ENCODE measurements at regions not wholly inside any gene's neighbourhood (a gene's known extent, or its start where the extent isn't known, plus 50 kb on each side); places are given as distances from the start of the nearest gene placed in this dataset.

GRCh38 chr10:52703451-52703850 lies 69.1 kb downstream of the MBL2 start:
- Histone ChIP-seq H3K9me3 (ENCODE audit: insufficient read depth, low read depth, low read length) (no peaks in the 10 kb centered on the region), H4K20me1 (ENCODE audit: insufficient read depth, low read length) (no peaks in the 10 kb centered on the region), H3K79me2 (ENCODE audit: insufficient read depth, low read length) (no peaks in the 10 kb centered on the region), H3K27me3 (ENCODE audit: insufficient read depth, low read length) (no peaks in the 10 kb centered on the region), H3K4me3 (ENCODE audit: insufficient read depth, low read depth, low read length) (no peak overlapping the region), H3K36me3 (ENCODE audit: insufficient read depth, low read length) (no peaks in the 10 kb centered on the region), H3K9ac (ENCODE audit: low read length) (peak overlapping the region; percentile 19), H3K27ac (ENCODE audit: low read depth, low read length) (no peak overlapping the region), H2AFZ (ENCODE audit: low read depth, low read length) (peak overlapping the region; percentile 25), H3K4me1 (ENCODE audit: insufficient read depth, low read length) (no peaks in the 10 kb centered on the region), H3K4me2 (ENCODE audit: low read length) (peak overlapping the region; percentile 51)
- Mint-ChIP-seq H3K9me3 (ENCODE audit: unreplicated experiment) (no peaks in the 10 kb centered on the region), H3K27me3 (ENCODE audit: low read depth, unreplicated experiment) (peaks cover 3% of the 10 kb centered on the region), H3K4me1 (ENCODE audit: low read depth, unreplicated experiment) (no peaks in the 10 kb centered on the region), H3K27ac (ENCODE audit: unreplicated experiment) (peak overlapping the region; percentile 66), H3K4me3 (ENCODE audit: unreplicated experiment) (no peak overlapping the region), H3K36me3 (ENCODE audit: low read depth, unreplicated experiment) (no peaks in the 10 kb centered on the region)
- no peak for TF ChIP-seq EZH2 (IDR thresholded peaks at IDR 0.05; ENCODE audit: insufficient read depth, low read length)
- no peak for TF ChIP-seq CTCF (IDR thresholded peaks at IDR 0.05; ENCODE audit: insufficient read depth, low read depth, low read length)
- FAIRE-seq (peak; percentile 70), DNase-seq (ENCODE audit: low read depth) (no peak)

GRCh38 chr10:52703898-52704297 lies 68.7 kb downstream of the MBL2 start:
- H3K4me1 Mint-ChIP-seq (ENCODE audit: low read depth, unreplicated experiment), result no peaks in the 10 kb centered on the region
- Histone ChIP-seq H3K9me3 (ENCODE audit: insufficient read depth, low read depth, low read length) (no peaks in the 10 kb centered on the region), H3K27ac (ENCODE audit: low read depth, low read length) (no peak overlapping the region), H3K27me3 (ENCODE audit: insufficient read depth, low read length) (no peaks in the 10 kb centered on the region), H3K4me2 (ENCODE audit: low read length) (peak overlapping the region; percentile 51), H4K20me1 (ENCODE audit: insufficient read depth, low read length) (no peaks in the 10 kb centered on the region), H3K4me1 (ENCODE audit: insufficient read depth, low read length) (no peaks in the 10 kb centered on the region), H3K36me3 (ENCODE audit: insufficient read depth, low read length) (no peaks in the 10 kb centered on the region), H3K79me2 (ENCODE audit: insufficient read depth, low read length) (no peaks in the 10 kb centered on the region), H2AFZ (ENCODE audit: low read depth, low read length) (peak overlapping the region; percentile 25), H3K4me3 (ENCODE audit: insufficient read depth, low read depth, low read length) (no peak overlapping the region), H3K9ac (ENCODE audit: low read length) (peak overlapping the region; percentile 19)
- FAIRE-seq, result no peak
- H3K36me3 Mint-ChIP-seq (ENCODE audit: low read depth, unreplicated experiment), result no peaks in the 10 kb centered on the region
- DNase-seq (ENCODE audit: low read depth), result peak; percentile 19
- no peak overlapping the region for H3K4me3 Mint-ChIP-seq (ENCODE audit: unreplicated experiment)
- H3K27me3 Mint-ChIP-seq (ENCODE audit: low read depth, unreplicated experiment), result no peaks in the 10 kb centered on the region
- H3K9me3 Mint-ChIP-seq (ENCODE audit: unreplicated experiment), result no peaks in the 10 kb centered on the region
- no peak for TF ChIP-seq CTCF (IDR thresholded peaks at IDR 0.05; ENCODE audit: insufficient read depth, low read depth, low read length)
- TF ChIP-seq EZH2 (IDR thresholded peaks at IDR 0.05; ENCODE audit: insufficient read depth, low read length), result no peak
- H3K27ac Mint-ChIP-seq (ENCODE audit: unreplicated experiment), result peak overlapping the region; percentile 66

GRCh38 chr10:52706332-52707070 lies 66.1 kb downstream of the MBL2 start:
- H3K36me3 Mint-ChIP-seq (ENCODE audit: low read depth, unreplicated experiment), result no peaks in the 10 kb centered on the region
- no peaks in the 10 kb centered on the region for H3K9me3 Mint-ChIP-seq (ENCODE audit: unreplicated experiment)
- Histone ChIP-seq H3K27ac (ENCODE audit: low read depth, low read length) (peak overlapping the region; percentile 2), H3K9me3 (ENCODE audit: insufficient read depth, low read depth, low read length) (no peaks in the 10 kb centered on the region), H4K20me1 (ENCODE audit: insufficient read depth, low read length) (no peaks in the 10 kb centered on the region), H3K4me1 (ENCODE audit: insufficient read depth, low read length) (no peaks in the 10 kb centered on the region), H3K79me2 (ENCODE audit: insufficient read depth, low read length) (no peaks in the 10 kb centered on the region), H3K27me3 (ENCODE audit: insufficient read depth, low read length) (no peaks in the 10 kb centered on the region), H3K9ac (ENCODE audit: low read length) (no peak overlapping the region), H2AFZ (ENCODE audit: low read depth, low read length) (no peak overlapping the region), H3K4me2 (ENCODE audit: low read length) (peak overlapping the region; percentile 13), H3K36me3 (ENCODE audit: insufficient read depth, low read length) (no peaks in the 10 kb centered on the region), H3K4me3 (ENCODE audit: insufficient read depth, low read depth, low read length) (no peak overlapping the region)
- FAIRE-seq, result peak; percentile 13
- TF ChIP-seq CTCF (IDR thresholded peaks at IDR 0.05; ENCODE audit: insufficient read depth, low read depth, low read length) (no peak), EZH2 (IDR thresholded peaks at IDR 0.05; ENCODE audit: insufficient read depth, low read length) (no peak)
- no peak overlapping the region for H3K4me3 Mint-ChIP-seq (ENCODE audit: unreplicated experiment)
- H3K27me3 Mint-ChIP-seq (ENCODE audit: low read depth, unreplicated experiment), result no peaks in the 10 kb centered on the region
- H3K4me1 Mint-ChIP-seq (ENCODE audit: low read depth, unreplicated experiment), result no peaks in the 10 kb centered on the region
- H3K27ac Mint-ChIP-seq (ENCODE audit: unreplicated experiment), result no peak overlapping the region
- peak; percentile 68 for DNase-seq (ENCODE audit: low read depth)

All from astrocyte (in vitro differentiated cells and primary cell).